ENCODE measurements at regions not wholly inside any gene's neighbourhood (a gene's known extent, or its start where the extent isn't known, plus 50 kb on each side); places are given as distances from the start of the nearest gene placed in this dataset.

GRCh38 chr5:115389799-115390382, 93.4 kb upstream of the CCDC112 start (continued):
- no peak for TF ChIP-seq CUX1 (IDR thresholded peaks at IDR 0.05; ENCODE audit: insufficient replicate concordance, low read depth, low read length)
- no peak for TF ChIP-seq SUZ12 (IDR thresholded peaks at IDR 0.05; ENCODE audit: unreplicated experiment)
- no peak for TF ChIP-seq MYB (IDR thresholded peaks at IDR 0.05; ENCODE audit: borderline replicate concordance, low read depth, low read length)
- TF ChIP-seq SUPT20H (IDR thresholded peaks at IDR 0.05; ENCODE audit: borderline replicate concordance, control insufficient read depth, low read depth, low read length), result no peak
- no peak for TF ChIP-seq STAT1 (conservative IDR thresholded peaks at IDR 0.05)
- TF ChIP-seq RAD21 (IDR thresholded peaks at IDR 0.05; ENCODE audit: insufficient read depth, low read depth, low read length), result peak; percentile 57
- TF ChIP-seq ZBTB11 (CRISPR knock-in tag; IDR thresholded peaks at IDR 0.05), result no peak
- 0 out of 2 replicates have a peak, but pooled peaks have one; percentile 22 for TF ChIP-seq SMC3 (IDR thresholded peaks at IDR 0.05; ENCODE audit: borderline replicate concordance, low read length)
- TF ChIP-seq IRF5 (IDR thresholded peaks at IDR 0.05; ENCODE audit: borderline replicate concordance), result no peak

Data from GM12878 (cell line).